ENCODE measurements at regions not wholly inside any gene's neighbourhood (a gene's known extent, or its start where the extent isn't known, plus 50 kb on each side); places are given as distances from the start of the nearest gene placed in this dataset.

- no peak for DNase-seq (ENCODE audit: low spot score)
Observed at GRCh38 chr2:7593360-7593759, 676.1 kb downstream of the RNF144A start.

- DNase-seq (ENCODE audit: low spot score) = no peak
Observed at GRCh38 chr2:7594211-7594610, 677.0 kb downstream of the RNF144A start.

- no peak for DNase-seq (ENCODE audit: low spot score)
Observed at GRCh38 chr2:7595206-7595605, 678.0 kb downstream of the RNF144A start.

GRCh38 chr2:7598402-7598801 is 681.2 kb downstream of the RNF144A start:
- no peak for DNase-seq (ENCODE audit: low spot score)

GRCh38 chr2:7599462-7600258 is 682.4 kb downstream of the RNF144A start:
- DNase-seq (ENCODE audit: low spot score) = no peak

- DNase-seq (ENCODE audit: low spot score) = no peak
Observed at GRCh38 chr2:7601990-7602389, 684.8 kb downstream of the RNF144A start.

- no peak for DNase-seq (ENCODE audit: low spot score)
Observed at GRCh38 chr2:7604456-7604855, 687.2 kb downstream of the RNF144A start.

GRCh38 chr2:7607441-7608173 is 690.4 kb downstream of the RNF144A start:
- no peak for DNase-seq (ENCODE audit: low spot score)

GRCh38 chr2:7609556-7609955 is 692.3 kb downstream of the RNF144A start:
- no peak for DNase-seq (ENCODE audit: low spot score)

- no peak for DNase-seq (ENCODE audit: low spot score)
Observed at GRCh38 chr2:7609974-7610373, 692.8 kb downstream of the RNF144A start.

GRCh38 chr2:7611750-7612149 is 694.5 kb downstream of the RNF144A start:
- no peak for DNase-seq (ENCODE audit: low spot score)

GRCh38 chr2:7612969-7613368 is 695.8 kb downstream of the RNF144A start:
- no peak for DNase-seq (ENCODE audit: low spot score)

- DNase-seq (ENCODE audit: low spot score) = no peak
Observed at GRCh38 chr2:7613831-7614230, 696.6 kb downstream of the RNF144A start.

- no peak for DNase-seq (ENCODE audit: low spot score)
Observed at GRCh38 chr2:7618031-7618430, 700.8 kb downstream of the RNF144A start.

GRCh38 chr2:7619203-7619970 is 702.2 kb downstream of the RNF144A start:
- no peak for DNase-seq (ENCODE audit: low spot score)

- no peak for DNase-seq (ENCODE audit: low spot score)
Observed at GRCh38 chr2:7620255-7620654, 703.0 kb downstream of the RNF144A start.

- no peak for DNase-seq (ENCODE audit: low spot score)
Observed at GRCh38 chr2:7621018-7621814, 704.0 kb downstream of the RNF144A start.

- no peak for DNase-seq (ENCODE audit: low spot score)
Observed at GRCh38 chr2:7625392-7626138, 708.4 kb downstream of the RNF144A start.

- no peak for DNase-seq (ENCODE audit: low spot score)
Observed at GRCh38 chr2:7626139-7626537, 708.9 kb downstream of the RNF144A start.

GRCh38 chr2:7627583-7627982 is 710.4 kb downstream of the RNF144A start:
- DNase-seq (ENCODE audit: low spot score) = peak; percentile 3

GRCh38 chr2:7632420-7632819 is 715.2 kb downstream of the RNF144A start:
- DNase-seq (ENCODE audit: low spot score) = no peak

Data from HT-29 (cell line).